ENCODE measurements at regions not wholly inside any gene's neighbourhood (a gene's known extent, or its start where the extent isn't known, plus 50 kb on each side); places are given as distances from the start of the nearest gene placed in this dataset.
"Not testable (repeated sequence)": the region's sequence is repeated elsewhere in the genome, so short reads cannot be mapped to it uniquely, and the experiment has no call there.

DNA sequence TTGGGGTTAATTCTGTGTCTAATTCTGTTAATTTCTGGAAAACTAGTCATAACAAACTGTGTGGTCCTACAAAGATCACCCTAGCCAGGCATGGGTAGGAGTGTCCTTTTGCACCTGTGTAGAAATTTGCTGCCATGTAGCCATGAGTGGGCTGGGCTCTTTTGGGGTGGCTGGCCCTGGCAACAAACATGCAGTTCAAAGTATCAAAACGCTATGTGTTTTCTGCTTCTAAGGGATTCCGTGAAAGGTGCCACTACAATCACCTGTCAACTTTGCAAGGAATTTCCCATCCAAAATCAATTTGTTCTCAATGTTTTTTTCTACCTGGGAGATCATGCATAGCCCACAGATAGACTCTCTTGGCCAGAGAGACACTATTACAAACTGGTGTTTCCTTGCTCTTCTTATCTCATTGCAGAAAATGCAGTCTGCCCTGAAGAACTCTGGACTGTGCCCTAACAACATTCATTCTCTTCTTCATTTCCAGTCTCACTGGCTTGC lies 537.7 kb upstream of the ID2 start:
- no peak for DNase-seq (ENCODE audit: low read depth)

GRCh38 chr2:8144785-8145184 lies 537.1 kb upstream of the ID2 start:
- DNase-seq (ENCODE audit: low read depth): peak; percentile 85

GRCh38 chr2:8145375-8145774 lies 536.5 kb upstream of the ID2 start:
- not testable (repeated sequence) for DNase-seq (ENCODE audit: low read depth)

- no peak for DNase-seq (ENCODE audit: low read depth)
These were observed 535.5 kb upstream of the ID2 start for GRCh38 chr2:8146132-8147005.

DNA sequence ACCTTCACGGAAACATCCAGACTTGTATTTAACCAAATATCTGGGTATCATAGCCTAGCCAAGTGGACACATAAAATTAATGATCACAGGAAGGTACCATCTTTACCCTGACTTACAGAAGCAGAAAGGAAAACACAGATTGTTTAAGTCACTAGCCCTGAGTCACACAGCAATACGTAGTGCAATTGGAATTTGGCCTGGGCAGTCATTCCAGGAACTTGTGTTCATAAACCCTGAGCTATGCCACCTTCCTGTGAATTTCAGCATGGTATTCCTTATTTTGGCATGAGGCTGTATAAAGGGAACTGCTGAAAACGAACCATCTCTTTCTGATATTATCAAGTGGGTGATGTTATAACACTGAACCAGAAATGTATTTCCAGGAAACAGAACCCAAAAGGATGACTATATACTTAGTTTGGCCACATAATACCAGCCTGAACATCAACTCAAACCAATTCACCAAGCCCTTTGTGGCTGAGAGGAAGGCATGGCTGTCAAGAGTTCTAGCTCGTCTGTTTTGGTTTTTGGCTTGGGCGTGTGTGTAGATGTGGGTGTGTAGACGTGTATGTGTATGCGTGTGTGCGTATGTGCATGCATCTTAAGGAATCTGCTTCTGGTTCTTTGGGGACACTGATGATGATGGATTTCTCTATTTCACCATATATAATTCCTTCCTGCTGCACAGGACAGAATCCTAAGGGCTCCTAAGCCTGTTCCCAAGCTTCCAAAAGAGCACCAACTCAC lies 533.4 kb upstream of the ID2 start:
- DNase-seq (ENCODE audit: low read depth): peak; percentile 80

DNA sequence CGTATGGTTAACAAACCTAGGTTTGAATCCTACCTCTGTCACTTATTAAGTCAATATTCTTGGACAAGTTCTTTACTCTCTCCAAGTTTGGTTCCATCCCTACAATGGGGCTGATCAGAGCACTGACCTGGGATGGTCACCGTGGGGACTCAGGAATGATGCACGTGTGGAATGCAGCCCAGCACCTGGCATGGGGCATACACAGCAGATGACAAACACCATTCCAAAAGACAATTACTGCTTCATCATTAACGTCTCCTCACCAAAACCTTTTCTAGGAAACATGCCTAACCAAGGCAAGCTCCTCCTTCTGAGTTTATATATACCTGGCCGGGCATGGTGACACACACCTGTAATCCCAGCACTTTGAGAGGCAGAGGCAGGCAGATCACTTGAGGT lies 532.9 kb upstream of the ID2 start:
- no peak for DNase-seq (ENCODE audit: low read depth)

DNA sequence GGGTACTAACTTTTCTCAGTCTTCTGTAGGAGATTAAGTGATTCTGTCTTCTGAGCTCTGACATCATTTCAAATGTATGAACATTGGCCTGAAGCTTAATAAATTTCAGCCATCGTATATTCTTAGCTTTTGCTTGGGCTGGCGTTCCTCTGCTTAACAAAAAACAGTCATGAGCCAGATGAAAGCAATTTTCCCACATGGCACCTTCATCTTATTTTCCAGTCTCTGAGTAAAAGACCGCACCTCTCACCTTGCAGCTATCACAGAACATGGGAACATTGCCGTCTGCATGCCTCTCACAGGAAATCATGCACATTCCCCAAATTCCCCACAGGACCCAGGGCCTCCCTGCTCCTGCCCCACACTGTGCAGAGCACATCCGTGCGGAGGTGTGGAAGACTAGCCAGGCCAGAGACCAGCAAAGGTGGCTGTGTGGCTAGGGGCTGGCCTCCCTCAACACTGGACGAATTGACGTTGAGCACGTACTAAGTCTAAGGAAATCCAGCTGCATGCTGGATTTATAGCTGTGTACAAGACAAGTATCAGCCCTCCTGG lies 531.8 kb upstream of the ID2 start:
- DNase-seq (ENCODE audit: low read depth): no peak

DNA sequence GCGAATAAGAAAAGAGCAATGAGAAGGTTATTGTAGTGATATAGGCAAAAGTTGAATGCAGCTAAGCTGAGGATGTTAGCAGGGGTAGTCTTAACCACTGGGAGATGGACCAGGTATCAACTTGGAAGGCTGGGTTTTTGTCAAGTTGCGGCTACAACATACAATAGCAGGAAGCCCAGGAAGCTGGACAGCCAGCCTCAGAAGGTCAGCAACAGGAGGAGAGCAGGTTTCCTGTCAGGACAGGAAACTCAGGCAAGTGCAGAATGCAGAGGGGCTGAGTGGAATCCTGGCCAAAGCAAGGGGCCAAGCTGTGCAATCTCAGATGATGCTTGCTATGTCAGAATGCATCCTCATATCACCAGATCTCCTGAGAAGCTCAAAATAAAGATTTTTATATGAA lies 530.0 kb upstream of the ID2 start:
- DNase-seq (ENCODE audit: low read depth): no peak

- DNase-seq (ENCODE audit: low read depth): no peak
These were observed 529.2 kb upstream of the ID2 start for GRCh38 chr2:8152392-8153257.

DNA sequence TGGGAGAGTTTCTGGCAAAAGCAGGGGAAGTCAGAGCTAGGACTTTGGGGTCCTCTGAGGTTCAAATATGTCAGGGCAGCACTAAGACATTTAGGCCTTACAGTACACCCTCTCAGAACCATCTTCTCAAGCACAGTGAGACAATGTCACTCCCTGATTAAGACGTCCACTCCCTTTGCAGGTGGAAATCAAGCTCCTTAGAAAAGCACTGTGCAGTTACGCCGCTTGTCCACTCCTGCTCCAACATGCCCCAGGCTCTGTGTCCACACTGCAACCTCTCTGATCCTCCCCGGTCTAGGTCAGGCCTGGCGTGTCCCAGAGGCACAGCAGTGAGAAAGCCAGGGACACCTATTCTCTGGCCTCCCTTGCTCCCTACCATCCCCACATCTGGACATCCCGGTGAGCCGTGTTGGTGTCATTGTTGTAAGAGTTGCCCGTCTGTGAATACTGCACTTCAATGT lies 528.6 kb upstream of the ID2 start:
- DNase-seq (ENCODE audit: low read depth): no peak

DNA sequence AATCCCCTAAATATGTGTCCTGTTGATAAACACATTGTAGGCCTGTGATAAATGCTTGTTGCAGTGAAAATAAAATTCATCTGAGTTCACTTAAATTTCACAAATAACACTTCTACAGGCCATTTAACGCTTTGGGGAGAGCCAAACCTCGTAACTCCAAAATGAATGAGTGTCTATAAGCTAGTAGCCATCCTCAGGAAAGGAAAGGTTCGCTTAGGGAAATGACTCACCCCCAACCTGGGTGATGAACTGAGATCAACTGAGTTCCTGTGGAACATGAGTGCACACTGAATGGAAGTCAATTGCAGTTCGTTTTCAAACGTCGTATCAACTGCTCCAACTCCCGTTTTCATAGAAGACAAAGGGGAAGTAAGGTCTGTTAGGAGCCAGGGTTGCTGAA lies 527.6 kb upstream of the ID2 start:
- DNase-seq (ENCODE audit: low read depth): no peak

DNA sequence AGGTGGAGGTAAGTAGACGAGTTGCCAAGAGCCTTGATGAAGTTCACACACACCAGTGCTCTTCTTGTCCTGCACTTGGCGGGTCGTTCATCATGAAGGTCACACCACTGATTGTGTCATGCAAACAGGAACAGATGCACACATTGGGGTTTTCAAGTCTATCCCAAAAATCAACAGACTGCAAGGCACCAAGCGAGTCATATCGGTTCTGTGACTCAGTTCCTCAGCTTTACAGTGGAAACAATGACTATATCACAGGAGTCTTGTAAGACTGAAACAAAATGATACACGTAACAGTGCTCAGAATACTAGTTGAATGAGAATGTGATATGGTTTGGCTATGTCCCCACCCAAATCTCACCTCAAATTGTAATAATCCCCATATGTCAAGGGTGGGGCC lies 526.9 kb upstream of the ID2 start:
- DNase-seq (ENCODE audit: low read depth): peak; percentile 67

- DNase-seq (ENCODE audit: low read depth): no peak
These were observed 524.0 kb upstream of the ID2 start for GRCh38 chr2:8157621-8158430.

- DNase-seq (ENCODE audit: low read depth): no peak
These were observed 523.1 kb upstream of the ID2 start for GRCh38 chr2:8158711-8159110.

DNA sequence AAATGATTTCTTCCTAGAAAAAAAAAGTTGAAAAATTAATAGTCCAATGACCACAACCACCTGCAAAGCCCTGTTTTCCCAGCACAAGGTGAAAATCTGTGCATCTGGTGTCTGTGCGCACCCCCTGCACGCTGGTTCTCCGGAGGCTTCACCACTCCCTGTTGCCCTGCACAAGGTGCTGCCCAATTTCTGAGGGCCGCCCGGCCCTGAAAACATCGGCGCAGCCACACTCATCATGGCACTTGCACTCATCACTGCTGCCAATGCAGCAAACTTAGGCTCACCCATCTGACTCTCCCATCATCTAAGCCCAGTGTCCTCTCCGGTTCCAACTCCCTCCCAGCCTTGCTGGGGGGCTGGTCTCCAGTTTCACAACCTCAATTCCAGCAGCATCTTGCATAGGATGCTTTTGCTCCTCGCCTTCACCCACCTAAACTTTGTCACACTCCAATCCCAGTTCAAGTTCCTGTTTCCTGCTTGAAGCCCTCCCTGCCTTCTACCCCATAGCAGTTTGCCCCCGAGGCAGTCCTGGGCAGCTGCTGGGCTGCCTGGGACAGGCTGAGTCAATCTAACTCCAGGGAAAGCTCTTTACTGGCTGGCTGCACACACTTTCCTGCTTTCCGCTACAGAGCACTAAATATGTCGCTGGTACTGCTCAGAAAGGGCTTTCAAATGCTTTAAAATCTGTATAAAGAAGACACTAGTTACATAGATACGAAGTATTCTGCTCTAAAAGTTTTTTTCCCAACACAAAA lies 522.5 kb upstream of the ID2 start:
- no peak for DNase-seq (ENCODE audit: low read depth)

DNA sequence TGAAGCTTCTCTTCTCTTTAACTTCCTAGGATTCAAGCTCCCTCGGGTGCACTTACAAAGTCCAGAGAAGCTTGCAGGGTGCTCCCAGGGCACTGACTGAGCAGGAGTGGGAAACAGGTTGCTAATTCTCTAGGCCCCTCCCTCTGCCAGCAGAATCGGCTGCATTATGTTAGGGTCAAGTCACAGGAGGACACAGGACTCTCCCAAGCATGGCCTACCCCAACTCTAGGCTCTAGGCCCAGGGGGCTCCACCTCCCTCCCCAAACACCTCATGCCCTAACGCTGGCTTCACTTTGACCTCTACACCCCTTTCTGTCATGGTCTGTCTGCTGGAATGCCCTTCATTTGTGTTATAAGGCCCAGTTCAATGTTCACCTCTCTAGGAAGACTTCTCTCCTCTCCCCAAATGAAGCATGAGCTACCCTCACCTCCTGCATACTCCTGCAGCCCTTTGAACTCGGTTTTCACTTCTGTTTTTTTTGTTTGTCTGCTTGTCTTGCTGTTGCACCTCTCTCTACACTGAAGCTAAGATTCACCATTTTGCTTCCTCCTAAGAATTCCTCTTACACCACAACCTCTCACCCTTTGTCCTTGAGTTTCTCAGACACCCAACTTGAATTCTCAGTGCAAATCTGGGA lies 521.8 kb upstream of the ID2 start:
- DNase-seq (ENCODE audit: low read depth): no peak

DNA sequence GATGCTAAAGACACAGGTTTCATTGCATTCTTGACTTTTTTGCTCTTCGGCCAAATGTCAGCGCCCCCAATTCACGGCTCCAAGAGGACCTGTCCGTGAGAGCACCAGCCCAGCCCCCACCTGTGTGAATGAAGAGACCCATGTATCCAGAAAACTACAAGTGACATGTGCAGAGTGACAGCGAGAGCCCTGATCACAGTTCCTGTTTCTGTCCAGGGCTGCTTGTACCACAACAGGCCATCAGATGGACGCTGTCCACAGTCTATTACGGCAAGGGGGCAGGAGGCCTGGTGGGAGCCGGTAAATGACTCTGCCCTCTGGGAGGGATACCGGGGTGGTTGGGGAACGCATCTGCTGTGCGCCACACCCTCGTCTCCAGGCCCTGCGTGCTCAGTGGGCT lies 520.9 kb upstream of the ID2 start:
- DNase-seq (ENCODE audit: low read depth): no peak

DNA sequence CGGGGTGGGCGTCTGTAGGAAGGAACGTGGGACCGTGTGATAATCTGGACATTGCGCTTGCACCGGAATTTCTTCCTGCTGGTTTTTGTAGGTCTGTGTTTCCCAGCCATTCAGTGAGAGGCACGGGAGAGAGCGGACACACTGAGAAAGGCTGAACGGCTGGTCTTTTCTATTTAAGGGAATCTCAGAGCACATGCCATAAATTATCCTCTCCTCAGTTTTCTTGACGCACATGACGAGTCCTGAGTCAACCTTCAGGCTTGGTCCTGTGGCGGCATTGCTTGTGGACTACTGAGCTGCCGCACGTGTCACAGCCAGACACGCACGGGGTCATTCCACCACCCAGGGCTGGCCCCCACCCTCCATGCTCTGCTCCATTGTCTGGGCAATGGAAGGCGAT lies 519.3 kb upstream of the ID2 start:
- DNase-seq (ENCODE audit: low read depth): no peak

- no peak for DNase-seq (ENCODE audit: low read depth)
These were observed 516.3 kb upstream of the ID2 start for GRCh38 chr2:8165550-8165949.

Measured in stromal cell of bone marrow (primary cell).